HG03280 (cell line): ENCODE measurements at regions not wholly inside any gene's neighbourhood (a gene's known extent, or its start where the extent isn't known, plus 50 kb on each side); places are given as distances from the start of the nearest gene placed in this dataset.
"Not testable (repeated sequence)": the region's sequence is repeated elsewhere in the genome, so short reads cannot be mapped to it uniquely, and the experiment has no call there.

Experiments used
- ATAC-seq: cut with Tn5 transposase; IDR thresholded peaks from one replicate; pipeline ENCODE4 v1.9.1; 2021; ENCODE audit warnings: mild to moderate bottlenecking, moderate library complexity; ENCODE audit not compliant: unreplicated experiment

DNA sequence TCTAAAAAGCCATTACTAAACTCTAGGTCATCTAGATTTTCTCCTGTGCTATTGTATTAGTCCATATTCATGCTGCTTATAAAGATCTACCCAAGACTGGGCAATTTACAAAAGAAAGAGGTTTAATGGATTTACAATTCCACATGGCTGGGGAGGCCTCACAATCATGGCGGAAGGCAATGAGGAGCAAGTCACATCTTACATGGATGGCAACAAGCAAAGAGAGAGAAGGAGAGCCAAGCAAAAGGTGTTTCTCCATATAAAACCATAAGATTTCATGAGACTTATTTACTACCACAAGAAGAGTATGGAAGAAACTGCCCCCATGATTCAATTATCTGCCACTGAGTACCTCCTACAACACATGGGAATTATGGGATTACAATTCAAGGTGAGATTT lies 69.6 kb upstream of the CCDC6 start:
- not testable (repeated sequence) for ATAC-seq

DNA sequence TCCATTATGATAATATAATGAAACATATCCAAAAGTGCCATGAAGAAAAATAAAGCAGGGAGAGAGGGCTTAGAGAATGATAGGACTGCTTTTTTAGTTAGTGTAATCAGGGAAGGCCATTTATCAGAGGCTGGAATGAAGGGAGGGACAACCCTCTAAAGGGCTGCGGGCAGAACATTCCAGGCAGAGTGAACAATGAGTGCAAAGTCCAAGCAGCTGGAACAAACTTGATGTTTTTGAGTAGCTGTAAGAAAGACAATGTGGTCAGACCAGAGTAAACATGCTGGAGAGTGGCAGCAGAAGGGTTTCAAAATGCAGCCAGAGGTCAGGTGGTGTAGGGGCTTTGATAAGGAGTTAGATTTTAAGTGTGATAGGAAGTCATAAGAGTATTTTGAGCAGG lies 65.6 kb upstream of the CCDC6 start:
- no peak for ATAC-seq

- peak; percentile 43 for ATAC-seq
These were observed 64.3 kb upstream of the CCDC6 start for GRCh38 chr10:59970396-59971368.

DNA sequence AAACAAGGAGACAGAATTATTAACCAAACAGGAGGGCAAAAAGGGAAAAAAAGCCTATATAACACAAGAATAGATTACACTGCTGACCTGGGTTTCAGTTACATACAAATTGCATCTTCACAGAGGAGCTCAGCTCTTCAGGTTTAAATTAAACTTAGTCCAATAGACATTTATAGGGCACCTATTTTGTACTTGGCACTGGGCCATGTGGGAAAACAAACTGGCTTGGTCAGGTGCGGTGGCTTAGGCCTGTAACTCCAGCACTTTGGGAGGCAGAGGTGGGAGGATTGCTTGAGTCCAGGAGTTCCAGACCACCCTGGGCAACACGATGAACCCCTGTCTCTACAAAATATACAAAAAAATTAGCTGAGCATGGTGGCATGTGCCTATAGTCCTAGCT lies 62.3 kb upstream of the CCDC6 start:
- ATAC-seq = no peak

DNA sequence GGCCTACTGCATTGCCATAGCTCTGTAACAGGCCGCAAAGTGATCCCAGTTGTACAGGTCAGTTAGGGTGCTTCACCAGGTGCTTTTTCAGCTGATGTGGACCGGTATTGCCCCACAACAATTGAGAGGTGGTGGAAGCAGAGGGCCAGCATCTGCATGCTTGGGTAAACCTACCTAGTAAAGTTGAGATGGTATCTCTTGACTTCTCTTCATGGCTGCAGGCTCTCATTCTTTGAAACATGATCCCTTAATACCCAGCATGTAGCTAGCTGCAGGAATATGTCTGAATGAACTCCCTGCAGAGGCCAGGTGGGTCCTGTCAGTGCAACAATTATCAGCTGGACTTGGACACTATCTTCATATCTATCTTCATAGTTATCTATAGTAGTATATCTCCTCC lies 60.7 kb upstream of the CCDC6 start:
- ATAC-seq = no peak

DNA sequence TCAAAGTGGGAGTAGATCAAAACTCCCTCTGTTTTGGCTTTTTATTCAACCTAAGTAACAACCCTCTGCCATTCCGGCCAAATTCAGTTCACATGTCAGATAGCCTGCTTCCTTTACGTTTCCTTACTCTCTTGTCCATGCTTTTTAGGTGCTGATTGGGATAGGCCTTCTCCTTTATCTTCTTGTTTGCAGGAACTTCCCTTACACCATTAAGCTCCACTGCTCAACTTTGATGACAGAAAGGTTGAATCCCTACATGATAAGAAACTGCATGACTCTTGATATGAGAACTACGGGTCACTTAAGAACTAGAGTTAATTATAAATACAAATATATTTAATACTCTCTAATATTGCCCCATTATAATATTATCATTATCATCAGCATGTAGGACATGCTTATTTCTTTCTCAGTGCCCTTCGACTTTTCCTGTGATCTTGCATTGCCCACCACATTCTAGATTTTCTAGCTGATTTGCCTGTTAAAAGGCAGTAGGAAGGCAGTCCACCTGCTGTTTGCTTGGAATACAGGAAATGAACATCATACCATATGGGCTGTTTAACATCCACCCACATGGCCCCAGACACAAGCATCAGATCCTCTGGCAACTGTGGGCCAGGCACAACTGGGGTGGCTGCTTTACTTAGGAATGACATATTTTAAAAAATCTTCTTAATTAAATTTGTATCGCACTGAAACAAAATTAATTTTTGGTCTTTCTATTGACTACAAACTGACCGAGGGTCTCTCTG lies 59.7 kb upstream of the CCDC6 start:
- ATAC-seq = no peak

DNA sequence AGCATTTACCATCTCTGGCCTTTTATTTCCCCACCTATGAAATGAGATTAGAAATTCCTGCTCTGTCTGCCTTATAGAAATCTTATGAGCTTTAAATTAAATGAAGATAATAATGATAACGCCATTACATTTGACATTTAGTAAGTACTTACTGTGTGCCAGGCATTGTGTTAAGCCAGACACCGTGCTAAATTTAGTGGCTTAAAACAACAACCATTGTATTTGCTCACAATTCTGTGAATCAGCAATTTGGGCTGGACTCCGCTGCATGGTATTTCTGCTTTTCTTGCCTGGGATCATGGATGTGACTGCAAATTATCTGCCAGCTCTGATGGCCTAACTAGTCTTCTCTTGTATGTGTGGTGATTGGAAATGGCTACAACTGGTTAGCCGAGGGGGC lies 56.4 kb upstream of the CCDC6 start:
- no peak for ATAC-seq

DNA sequence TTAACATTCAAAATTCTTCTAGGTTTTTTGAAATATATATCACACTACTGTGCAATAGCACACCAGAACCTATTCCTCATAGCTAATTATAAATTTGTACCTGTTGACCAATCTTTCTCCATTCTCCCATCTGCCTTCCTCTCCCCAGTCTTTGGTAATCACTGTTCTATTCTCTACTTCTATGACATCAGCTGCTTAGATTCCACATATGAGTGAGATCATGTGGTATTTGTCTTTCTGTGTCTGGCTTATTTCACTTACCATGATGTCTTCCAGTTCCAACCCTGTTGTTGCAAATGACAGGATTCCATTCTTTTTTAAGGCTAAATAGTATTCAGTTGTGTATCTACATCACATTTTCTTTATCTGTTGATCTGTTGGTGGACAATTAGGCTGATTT lies 54.4 kb upstream of the CCDC6 start:
- ATAC-seq = no peak

DNA sequence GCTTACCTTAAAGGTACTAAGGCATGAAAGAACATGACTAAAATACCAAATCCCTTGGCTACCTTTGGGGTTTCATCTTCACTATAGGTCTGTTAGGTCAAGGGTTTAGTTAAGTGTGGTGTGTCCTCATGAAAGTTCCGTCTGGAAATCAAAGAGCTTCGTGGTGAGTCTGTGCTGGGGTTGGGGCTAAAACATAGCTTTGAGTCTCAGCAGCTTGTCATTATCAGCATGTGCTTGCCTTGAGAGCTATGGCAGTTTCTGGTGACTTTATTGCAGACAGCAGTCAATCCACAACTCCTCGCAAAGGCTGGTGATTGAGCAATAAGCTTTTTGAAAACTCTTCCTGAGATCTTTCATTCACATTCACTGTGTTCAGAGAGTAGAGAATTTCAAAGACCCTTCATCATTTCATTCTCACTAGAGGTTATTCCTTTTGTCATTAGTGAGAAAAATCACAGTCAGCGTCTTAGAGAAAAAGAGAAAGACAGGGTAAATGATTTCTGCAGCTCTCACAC lies 53.2 kb upstream of the CCDC6 start:
- no peak for ATAC-seq

DNA sequence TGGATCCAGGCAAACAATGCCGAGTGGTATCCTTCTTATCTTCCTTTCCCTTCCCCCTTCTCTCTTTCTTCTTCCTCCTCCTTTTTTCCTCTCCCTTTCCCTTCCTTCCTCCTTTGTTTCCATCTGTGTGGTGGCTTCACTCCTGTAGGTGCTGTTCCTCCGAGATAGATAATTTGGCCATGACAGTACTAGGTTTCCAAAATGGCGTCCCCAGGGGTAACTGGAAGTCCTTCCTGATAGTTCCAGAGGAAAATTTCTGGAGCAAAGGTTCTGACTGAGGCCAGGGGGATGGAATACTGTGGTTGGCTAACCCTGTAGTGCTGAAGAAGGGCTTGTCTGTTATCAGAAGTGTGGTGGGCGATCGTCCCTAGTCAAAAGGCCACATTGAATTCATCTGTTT lies 52.5 kb upstream of the CCDC6 start:
- ATAC-seq = no peak

GRCh38 chr10:59957975-59958374 lies 51.6 kb upstream of the CCDC6 start:
- ATAC-seq = no peak
